ENCODE measurements at regions not wholly inside any gene's neighbourhood (a gene's known extent, or its start where the extent isn't known, plus 50 kb on each side); places are given as distances from the start of the nearest gene placed in this dataset.

DNA sequence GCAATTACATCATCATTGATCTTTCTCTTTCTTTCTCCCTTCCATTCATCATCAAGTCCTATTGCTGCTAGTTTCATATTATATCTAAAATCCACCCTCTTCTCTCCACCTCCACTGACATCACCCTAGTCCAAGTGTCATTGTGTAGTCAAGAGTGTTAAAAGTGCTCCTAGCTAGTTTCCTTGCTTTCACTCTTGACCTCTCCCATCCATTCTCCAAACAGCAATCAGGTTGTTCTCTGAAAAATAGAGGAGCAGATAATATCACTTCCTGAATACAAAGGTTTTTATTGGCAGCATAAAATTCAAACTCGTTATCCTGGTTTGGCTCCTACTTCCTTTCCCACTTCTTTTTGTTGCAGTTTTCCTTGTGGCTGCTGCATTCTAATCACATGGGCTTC lies 61.6 kb upstream of the PHF14 start:
- no peak overlapping the region for H3K4me3 ChIP-seq
- H3K9ac ChIP-seq (ENCODE audit: insufficient read depth in 1 of 2, low read length in 2 of 2), result no peak overlapping the region
- H3K27me3 ChIP-seq (ENCODE audit: control insufficient read depth in 3 of 3, insufficient read depth in 3 of 3, low read length in 2 of 3), result no peaks in the 10 kb centered on the region
- DNase-seq, result no peak
- peaks cover 0 to 15% (median 2%) of the 10 kb centered on the region in 4 donors for H3K9me3 ChIP-seq (ENCODE audit: control insufficient read depth in 4 of 4, insufficient read depth in 3 of 4, low read length in 3 of 4)
- WGBS, 2 donors, result 71 to 76% methylated on average over 1 of the region's 1 CpG
- no peaks in the 10 kb centered on the region for H3K4me1 ChIP-seq (ENCODE audit: control insufficient read depth in 5 of 5, insufficient read depth in 5 of 5, low read length in 5 of 5)
- peaks cover 0 to 2% (median 0%) of the 10 kb centered on the region in 4 donors for H3K36me3 ChIP-seq (ENCODE audit: control insufficient read depth in 4 of 4, insufficient read depth in 4 of 4, low read length in 4 of 4)
- ATAC-seq (ENCODE audit: insufficient read depth, low FRiP score), result no peak
- no peak for TF ChIP-seq CTCF (IDR thresholded peaks at IDR 0.05; ENCODE audit: control extremely low read depth, extremely low read depth)
- H3K27ac ChIP-seq (ENCODE audit: low read depth in 1 of 2, low read length in 1 of 2), result no peak overlapping the region

DNA sequence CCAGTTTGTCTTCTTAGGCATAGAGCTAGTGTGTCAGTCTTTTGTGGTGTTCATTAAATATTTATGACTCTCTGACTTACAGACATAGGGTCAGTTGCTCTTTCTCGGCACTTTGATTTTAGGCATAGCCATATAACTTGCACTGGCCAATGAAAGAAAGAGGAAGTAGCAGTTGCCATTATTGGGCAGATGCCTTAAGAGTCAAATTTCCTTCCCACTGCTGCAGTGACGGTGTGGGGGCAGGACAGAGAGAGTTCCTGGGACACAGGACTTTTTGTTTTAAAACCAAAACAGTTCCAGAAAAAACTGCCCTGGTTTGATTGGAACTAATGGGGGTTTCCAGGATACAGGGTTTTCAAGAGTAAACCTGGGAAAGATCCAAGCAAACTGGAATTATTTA lies 60.2 kb upstream of the PHF14 start:
- Histone ChIP-seq H3K27me3 (ENCODE audit: control insufficient read depth in 3 of 3, insufficient read depth in 3 of 3, low read length in 2 of 3) (no peaks in the 10 kb centered on the region), H3K27ac (ENCODE audit: low read depth in 1 of 2, low read length in 1 of 2) (no peak overlapping the region), H3K4me3 (no peak overlapping the region), H3K9ac (ENCODE audit: insufficient read depth in 1 of 2, low read length in 2 of 2) (no peak overlapping the region), H3K4me1 (ENCODE audit: control insufficient read depth in 5 of 5, insufficient read depth in 5 of 5, low read length in 5 of 5) (no peaks in the 10 kb centered on the region), H3K9me3 (ENCODE audit: control insufficient read depth in 4 of 4, insufficient read depth in 3 of 4, low read length in 3 of 4) (peaks cover 0 to 15% (median 2%) of the 10 kb centered on the region in 4 donors), H3K36me3 (ENCODE audit: control insufficient read depth in 4 of 4, insufficient read depth in 4 of 4, low read length in 4 of 4) (peaks cover 0 to 2% (median 0%) of the 10 kb centered on the region in 4 donors)
- ATAC-seq (ENCODE audit: insufficient read depth, low FRiP score), result no peak
- 53 to 61% methylated on average over 2 of the region's 2 CpGs for WGBS, 2 donors
- no peak for TF ChIP-seq CTCF (IDR thresholded peaks at IDR 0.05; ENCODE audit: control extremely low read depth, extremely low read depth)
- DNase-seq, result no peak

- DNase-seq (no peak), ATAC-seq (ENCODE audit: insufficient read depth, low FRiP score) (no peak)
- Histone ChIP-seq H3K9me3 (ENCODE audit: control insufficient read depth in 4 of 4, insufficient read depth in 3 of 4, low read length in 3 of 4) (no peaks in the 10 kb centered on the region), H3K27ac (ENCODE audit: low read depth in 1 of 2, low read length in 1 of 2) (no peak overlapping the region), H3K4me3 (no peak overlapping the region), H3K9ac (ENCODE audit: insufficient read depth in 1 of 2, low read length in 2 of 2) (no peak overlapping the region), H3K36me3 (ENCODE audit: control insufficient read depth in 4 of 4, insufficient read depth in 4 of 4, low read length in 4 of 4) (no peaks in the 10 kb centered on the region), H3K4me1 (ENCODE audit: control insufficient read depth in 5 of 5, insufficient read depth in 5 of 5, low read length in 5 of 5) (no peaks in the 10 kb centered on the region), H3K27me3 (ENCODE audit: control insufficient read depth in 3 of 3, insufficient read depth in 3 of 3, low read length in 2 of 3) (no peaks in the 10 kb centered on the region)
- 39 to 47% methylated on average over 4 of the region's 4 CpGs for whole genome bisulfite sequencing, 2 donors
- no peak for TF ChIP-seq CTCF (IDR thresholded peaks at IDR 0.05; ENCODE audit: control extremely low read depth, extremely low read depth)
Observed at GRCh38 chr7:10918093-10918590, 55.5 kb upstream of the PHF14 start.

GRCh38 chr7:10919923-10920322 lies 53.7 kb upstream of the PHF14 start:
- no peak for DNase-seq
- no peaks in the 10 kb centered on the region for H3K9me3 ChIP-seq (ENCODE audit: control insufficient read depth in 4 of 4, insufficient read depth in 3 of 4, low read length in 3 of 4)
- no peak overlapping the region for H3K27ac ChIP-seq (ENCODE audit: low read depth in 1 of 2, low read length in 1 of 2)
- no peaks in the 10 kb centered on the region for H3K27me3 ChIP-seq (ENCODE audit: control insufficient read depth in 3 of 3, insufficient read depth in 3 of 3, low read length in 2 of 3)
- H3K9ac ChIP-seq (ENCODE audit: insufficient read depth in 1 of 2, low read length in 2 of 2), result no peak overlapping the region
- TF ChIP-seq CTCF (IDR thresholded peaks at IDR 0.05; ENCODE audit: control extremely low read depth, extremely low read depth), result no peak
- no peaks in the 10 kb centered on the region for H3K4me1 ChIP-seq (ENCODE audit: control insufficient read depth in 5 of 5, insufficient read depth in 5 of 5, low read length in 5 of 5)
- no peak for ATAC-seq (ENCODE audit: insufficient read depth, low FRiP score)
- no peak overlapping the region for H3K4me3 ChIP-seq
- WGBS, 2 donors, result 87 to 98% methylated on average over 2 of the region's 2 CpGs
- no peaks in the 10 kb centered on the region for H3K36me3 ChIP-seq (ENCODE audit: control insufficient read depth in 4 of 4, insufficient read depth in 4 of 4, low read length in 4 of 4)
